Activated CD4-positive, alpha-beta T cell treated with anti-CD3 and anti-CD28 coated beads, Interleukin-2, amount 50 U/mL, for 48 hours (primary cell): ENCODE measurements at regions not wholly inside any gene's neighbourhood (a gene's known extent, or its start where the extent isn't known, plus 50 kb on each side); places are given as distances from the start of the nearest gene placed in this dataset.

ENCODE experiments used
- DNase-seq, 2 experiments: peaks; one replicate each; pipeline ENCODE4 v3.0.0-alpha.2; 2020

DNA sequence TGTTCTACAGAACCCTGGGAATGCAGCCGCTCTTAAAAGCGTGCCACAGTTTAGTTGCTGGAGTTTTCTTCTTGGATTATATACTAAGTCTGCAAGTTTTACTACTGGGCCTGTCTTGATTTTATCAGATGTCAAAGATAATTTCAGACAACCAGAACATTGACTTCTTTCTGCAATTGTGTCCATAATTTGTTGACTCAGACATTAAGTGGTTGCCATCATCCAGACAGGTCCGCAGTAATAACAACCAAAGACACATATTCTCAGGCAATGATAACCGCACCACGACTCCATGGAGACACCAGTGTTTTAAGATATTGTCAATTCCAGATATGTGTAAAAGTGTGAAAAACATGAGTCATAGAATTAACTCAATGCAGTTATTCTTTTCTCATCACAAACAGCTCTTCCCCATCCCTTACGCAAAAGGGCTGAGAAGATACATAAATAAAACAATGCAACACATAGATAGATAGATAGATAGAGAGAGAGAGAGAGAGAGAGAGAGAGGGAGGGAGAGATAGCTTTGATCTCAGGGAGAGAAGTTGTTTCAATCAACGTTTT, 90.4 kb upstream of the FMN2 start:
- DNase-seq = no peak

DNA sequence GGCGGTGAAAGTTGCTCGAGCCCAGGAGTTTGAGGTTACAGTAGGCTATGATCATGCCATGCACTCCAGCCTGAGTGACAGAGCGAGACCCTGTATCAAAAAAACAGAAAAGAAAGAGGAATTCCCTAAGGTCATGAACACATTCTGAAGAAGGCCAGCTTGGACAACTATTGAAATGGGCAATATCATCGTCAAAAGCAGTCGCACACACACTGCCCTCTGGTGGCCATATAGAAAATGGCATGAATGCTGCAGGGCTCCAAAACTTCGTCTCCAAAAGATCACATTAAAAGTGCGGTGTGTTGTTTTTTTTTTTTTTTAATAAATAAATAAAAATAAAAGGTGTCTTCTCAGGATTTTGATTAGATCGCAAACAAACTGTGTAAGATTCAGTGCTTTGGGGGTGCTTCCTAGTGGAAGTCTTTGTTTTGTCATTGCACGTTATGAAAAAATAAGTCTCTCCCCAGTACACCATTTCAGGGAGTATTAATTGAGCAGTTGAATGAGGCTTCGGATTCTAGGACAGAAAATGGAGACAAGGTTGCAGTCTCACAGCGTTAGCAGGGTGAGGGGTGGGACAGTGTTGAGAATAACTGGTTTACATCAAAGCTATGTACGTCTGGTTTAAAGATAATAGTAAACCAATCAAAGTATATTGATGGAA, 87.5 kb upstream of the FMN2 start:
- DNase-seq = peak; percentile 18 to 26

GRCh38 chr1:240005997-240006650, 85.6 kb upstream of the FMN2 start:
- DNase-seq = no peak

DNA sequence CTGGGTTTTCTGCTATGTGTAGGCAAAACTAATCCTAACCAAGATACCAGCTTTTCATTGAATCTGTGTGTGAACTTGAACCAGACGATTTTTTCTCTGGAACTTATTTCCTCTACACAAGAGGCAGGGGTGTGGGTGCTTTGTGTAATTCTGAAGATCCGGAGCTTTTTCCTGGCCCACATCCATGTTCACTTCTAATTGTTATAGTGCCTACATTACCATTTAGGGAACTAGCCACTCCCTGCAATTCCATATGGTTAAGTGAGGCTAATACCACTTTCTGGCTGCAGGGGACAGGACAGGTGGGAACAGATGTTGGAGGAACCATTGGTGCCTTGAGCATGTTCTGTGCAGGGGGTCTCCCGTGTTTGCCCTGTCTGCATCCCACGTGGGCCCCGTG, 83.4 kb upstream of the FMN2 start:
- no peak for DNase-seq

- no peak for DNase-seq
Observed at GRCh38 chr1:240014051-240014450, 77.6 kb upstream of the FMN2 start.

DNA sequence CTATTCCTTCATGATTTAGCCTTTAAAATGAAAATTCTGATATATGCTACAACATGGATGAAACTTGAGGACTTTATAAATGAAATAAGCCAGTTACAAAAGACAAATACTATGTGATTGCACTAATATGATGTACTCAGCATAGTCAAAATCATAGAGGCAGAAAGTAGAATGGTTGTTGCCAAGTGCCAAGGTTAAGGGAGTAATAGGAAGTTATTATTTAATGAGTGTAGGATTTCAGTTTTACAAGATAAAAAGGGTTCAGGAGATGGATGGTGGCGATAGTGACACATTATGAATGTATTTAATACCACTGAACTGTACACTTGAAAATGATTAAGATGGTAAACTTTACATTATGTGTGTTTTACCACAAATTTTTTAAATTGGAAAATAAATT, 73.1 kb upstream of the FMN2 start:
- DNase-seq = no peak

DNA sequence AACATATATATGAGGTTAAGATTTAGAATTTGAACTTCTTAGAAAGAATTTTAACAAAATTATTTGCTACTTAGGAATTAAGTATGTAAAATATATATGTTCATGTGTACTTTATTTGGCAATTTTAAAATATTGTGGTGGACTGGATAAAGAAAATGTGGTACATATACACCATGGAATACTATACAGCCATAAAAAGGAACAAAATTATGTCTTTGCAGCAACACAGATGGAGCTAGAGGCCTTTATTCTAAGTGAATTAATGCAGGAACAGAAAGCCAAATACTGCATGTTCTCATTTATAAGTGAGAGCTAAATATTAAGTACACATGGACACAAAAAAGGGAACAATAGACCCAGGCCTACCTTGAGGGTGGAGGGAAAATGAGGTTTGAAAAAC, 72.2 kb upstream of the FMN2 start:
- no peak for DNase-seq

DNA sequence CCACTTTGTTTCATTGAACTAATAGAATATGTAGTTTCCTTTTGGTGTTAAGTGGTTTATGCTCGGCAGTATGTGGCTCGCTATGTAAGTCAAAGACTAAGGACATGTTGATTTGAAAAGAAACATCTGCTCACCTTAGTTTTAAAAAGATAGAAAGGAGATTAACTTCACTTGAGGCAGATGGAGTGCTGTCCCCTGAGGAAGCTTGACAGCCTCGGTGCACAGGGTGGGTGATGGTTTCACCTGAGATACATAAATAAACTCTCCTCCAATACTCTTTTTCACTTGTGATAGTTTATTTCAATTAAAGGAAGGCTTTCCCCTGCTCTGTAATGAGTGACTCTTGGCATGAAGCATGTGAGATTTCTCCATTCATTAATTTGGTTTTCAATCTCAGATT, 70.8 kb upstream of the FMN2 start:
- DNase-seq = no peak

GRCh38 chr1:240021709-240022108, 70.0 kb upstream of the FMN2 start:
- no peak for DNase-seq

- peak; percentile 4 to 18 for DNase-seq
Observed at GRCh38 chr1:240027059-240027462, 64.6 kb upstream of the FMN2 start.

DNA sequence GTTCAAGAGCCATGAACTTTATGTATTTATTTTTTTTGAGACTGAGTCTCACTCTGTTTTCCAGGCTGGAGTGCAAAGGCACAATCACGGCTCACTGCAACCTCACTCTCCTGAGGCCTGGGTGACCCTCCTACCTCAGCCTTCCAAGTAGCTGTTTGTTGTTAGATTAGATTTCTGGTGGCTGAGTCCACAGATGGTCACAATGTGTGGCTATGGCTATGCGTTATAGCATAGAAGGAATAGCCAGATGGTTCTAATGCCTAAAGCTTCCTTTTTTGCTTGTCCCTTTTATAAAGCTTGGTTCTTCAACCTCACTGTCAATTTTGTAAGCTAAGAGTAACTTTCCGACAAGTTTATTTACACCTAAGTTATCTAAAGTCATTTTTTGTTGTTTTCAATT, 62.3 kb upstream of the FMN2 start:
- no peak for DNase-seq

DNA sequence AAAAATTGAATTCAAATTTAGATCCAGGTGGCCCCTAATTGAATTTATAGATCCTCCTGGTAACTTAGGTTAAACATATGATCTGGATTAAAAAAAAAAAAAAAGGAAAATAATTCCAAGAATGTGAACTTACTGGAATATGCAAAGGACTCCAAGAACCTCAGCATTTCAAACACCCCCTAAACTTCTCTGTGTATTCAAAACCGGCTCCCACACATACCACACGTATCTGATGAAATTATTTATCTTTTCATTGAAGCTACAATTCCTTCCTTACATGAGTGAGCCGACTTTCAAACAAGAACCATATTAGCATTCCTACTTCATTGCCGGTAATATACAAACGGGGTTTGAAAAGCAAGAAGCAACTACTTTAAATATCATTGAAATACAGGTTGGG, 61.4 kb upstream of the FMN2 start:
- DNase-seq = no peak

DNA sequence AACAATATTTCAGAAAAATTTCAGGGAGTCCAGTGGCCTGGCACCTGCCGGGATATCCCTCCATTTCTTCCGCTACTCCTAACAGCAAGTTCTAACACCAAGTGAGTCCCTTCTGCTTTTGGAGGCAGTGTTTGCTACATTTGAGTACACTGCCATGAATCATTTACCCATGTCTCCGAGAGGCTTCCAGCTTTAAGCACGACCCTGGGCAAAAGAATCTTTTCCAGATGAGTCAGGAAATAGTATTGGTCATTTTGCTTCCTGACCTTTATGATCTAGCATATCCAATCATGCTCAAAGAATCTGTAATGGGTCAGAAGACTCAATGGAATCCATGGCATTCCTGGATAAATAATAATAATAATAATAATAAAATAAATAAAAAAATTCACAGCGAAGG, 60.7 kb upstream of the FMN2 start:
- DNase-seq = no peak

DNA sequence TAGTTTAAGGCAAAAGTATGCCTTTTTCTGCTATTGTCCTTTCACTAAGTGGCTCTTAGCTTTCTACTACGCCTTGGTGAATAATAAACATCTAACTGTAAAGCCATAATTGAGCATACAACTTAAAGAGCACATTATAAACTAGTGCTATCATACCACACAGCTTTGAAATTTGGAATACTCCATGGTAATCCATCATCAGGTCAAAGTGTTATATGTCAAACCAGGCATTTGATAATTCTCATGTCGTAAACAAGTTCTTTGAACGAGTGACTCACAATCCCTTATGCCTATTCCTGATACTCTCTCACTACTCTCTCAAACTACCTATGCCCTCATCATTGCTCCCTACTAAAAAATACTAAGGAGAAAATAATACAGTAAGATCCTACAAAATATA, 60.3 kb upstream of the FMN2 start:
- DNase-seq = no peak

DNA sequence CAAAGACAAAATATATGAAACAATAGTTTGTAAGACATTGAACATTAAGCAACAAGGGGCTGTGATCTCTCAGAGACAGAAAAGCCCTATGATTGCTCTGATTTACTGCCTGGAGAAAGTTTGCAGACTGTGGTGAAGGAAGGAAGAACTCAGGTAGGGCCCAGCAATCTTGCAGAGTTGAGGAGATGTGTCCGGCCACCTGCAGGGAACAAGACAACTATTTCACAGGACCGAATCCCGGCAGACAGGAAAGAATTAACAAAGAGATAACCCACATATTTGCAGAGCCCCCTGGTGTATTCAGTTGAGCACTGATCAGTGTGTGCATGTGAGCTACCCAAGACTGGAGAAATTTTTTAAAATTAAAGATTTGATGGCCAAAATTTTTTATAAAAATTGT, 58.3 kb upstream of the FMN2 start:
- no peak for DNase-seq

GRCh38 chr1:240036526-240036925, 55.2 kb upstream of the FMN2 start:
- no peak for DNase-seq
